ENCODE measurements at regions not wholly inside any gene's neighbourhood (a gene's known extent, or its start where the extent isn't known, plus 50 kb on each side); places are given as distances from the start of the nearest gene placed in this dataset.

DNA sequence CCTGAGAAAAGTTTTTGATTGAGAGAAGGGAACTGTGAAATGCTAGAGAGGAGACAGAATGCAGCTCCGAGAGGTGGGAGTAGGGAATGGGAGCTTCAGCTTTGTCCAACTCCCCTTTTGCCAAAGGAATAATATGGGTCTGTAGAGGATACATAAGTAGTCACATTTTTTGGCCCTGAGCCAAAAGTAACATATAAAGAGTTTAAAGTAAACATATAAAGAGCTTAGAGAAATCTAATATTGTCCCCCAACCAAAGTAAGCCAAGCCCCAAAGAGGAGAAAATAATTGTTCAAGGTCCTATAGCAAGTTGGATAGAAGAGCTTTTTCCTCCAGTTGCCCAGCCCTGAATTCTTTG is 215.1 kb downstream of the TMEM114 start:
- no peaks in the 10 kb centered on the region for H3K9me3 Mint-ChIP-seq (ENCODE audit: insufficient read depth)
- no peak overlapping the region for H3K9ac ChIP-seq (ENCODE audit: low read length)
- H2AFZ ChIP-seq (ENCODE audit: insufficient read depth, low read depth, low read length, poor library complexity, severe bottlenecking): no peak overlapping the region
- H3K4me1 ChIP-seq (ENCODE audit: control insufficient read depth in 2 of 2, insufficient read depth in 2 of 2, low read length in 2 of 2): no peaks in the 10 kb centered on the region
- POLR2A ChIA-PET: no interaction called here
- H3K27me3 ChIP-seq (replicated peaks in 1 of 4; ENCODE audit: control extremely low read depth in 1 of 4, control insufficient read depth in 3 of 4, insufficient read depth in 4 of 4, low read length in 3 of 4): no peaks in the 10 kb centered on the region
- DNase-seq (no peak), ATAC-seq (ENCODE audit: low read depth) (no peak)
- H3K79me2 ChIP-seq (ENCODE audit: control insufficient read depth, insufficient read depth, low read length): no peaks in the 10 kb centered on the region
- H3K4me1 Mint-ChIP-seq: no peaks in the 10 kb centered on the region
- TF ChIP-seq, protein P1, sequence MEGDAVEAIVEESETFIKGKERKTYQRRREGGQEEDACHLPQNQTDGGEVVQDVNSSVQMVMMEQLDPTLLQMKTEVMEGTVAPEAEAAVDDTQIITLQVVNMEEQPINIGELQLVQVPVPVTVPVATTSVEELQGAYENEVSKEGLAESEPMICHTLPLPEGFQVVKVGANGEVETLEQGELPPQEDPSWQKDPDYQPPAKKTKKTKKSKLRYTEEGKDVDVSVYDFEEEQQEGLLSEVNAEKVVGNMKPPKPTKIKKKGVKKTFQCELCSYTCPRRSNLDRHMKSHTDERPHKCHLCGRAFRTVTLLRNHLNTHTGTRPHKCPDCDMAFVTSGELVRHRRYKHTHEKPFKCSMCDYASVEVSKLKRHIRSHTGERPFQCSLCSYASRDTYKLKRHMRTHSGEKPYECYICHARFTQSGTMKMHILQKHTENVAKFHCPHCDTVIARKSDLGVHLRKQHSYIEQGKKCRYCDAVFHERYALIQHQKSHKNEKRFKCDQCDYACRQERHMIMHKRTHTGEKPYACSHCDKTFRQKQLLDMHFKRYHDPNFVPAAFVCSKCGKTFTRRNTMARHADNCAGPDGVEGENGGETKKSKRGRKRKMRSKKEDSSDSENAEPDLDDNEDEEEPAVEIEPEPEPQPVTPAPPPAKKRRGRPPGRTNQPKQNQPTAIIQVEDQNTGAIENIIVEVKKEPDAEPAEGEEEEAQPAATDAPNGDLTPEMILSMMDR (IDR thresholded peaks at IDR 0.05): no peak
- TF ChIP-seq EZH2 (IDR thresholded peaks at IDR 0.05; ENCODE audit: borderline replicate concordance, insufficient read depth, low read depth, low read length, poor library complexity, severe bottlenecking): no peak
- CTCF ChIA-PET: no interaction called here
- no peaks in the 10 kb centered on the region for H3K27me3 Mint-ChIP-seq
- H3K36me3 ChIP-seq (replicated peaks in 1 of 2; ENCODE audit: control extremely low read depth in 1 of 2, control insufficient read depth in 1 of 2, extremely low read depth in 1 of 2, insufficient read depth in 2 of 2, low read length in 1 of 2): no peaks in the 10 kb centered on the region
- no peak overlapping the region for H3K4me3 ChIP-seq (ENCODE audit: control extremely low read depth in 1 of 5, extremely low read depth in 1 of 5, insufficient read depth in 1 of 5, low read depth in 2 of 5, low read length in 4 of 5)
- no peak overlapping the region for H3K27ac ChIP-seq (ENCODE audit: low read length in 2 of 2)
- H3K4me2 ChIP-seq (replicated peaks; ENCODE audit: low read depth, low read length, poor library complexity, severe bottlenecking): no peak overlapping the region
- no peaks in the 10 kb centered on the region for H4K20me1 ChIP-seq (ENCODE audit: control insufficient read depth, insufficient read depth, low read length, poor library complexity, severe bottlenecking)
- WGBS (ENCODE audit: insufficient coverage): 100% methylated on average over 1 of the region's 1 CpG
- no peak overlapping the region for H3K4me3 Mint-ChIP-seq
- no peaks in the 10 kb centered on the region for H3K9me3 ChIP-seq (ENCODE audit: control extremely low read depth in 1 of 3, control insufficient read depth in 2 of 3, insufficient read depth in 1 of 3, low read length in 2 of 3)
- intact Hi-C loops (cut with micrococcal nuclease): no loop called here
- H3K27ac Mint-ChIP-seq: no peak overlapping the region

DNA sequence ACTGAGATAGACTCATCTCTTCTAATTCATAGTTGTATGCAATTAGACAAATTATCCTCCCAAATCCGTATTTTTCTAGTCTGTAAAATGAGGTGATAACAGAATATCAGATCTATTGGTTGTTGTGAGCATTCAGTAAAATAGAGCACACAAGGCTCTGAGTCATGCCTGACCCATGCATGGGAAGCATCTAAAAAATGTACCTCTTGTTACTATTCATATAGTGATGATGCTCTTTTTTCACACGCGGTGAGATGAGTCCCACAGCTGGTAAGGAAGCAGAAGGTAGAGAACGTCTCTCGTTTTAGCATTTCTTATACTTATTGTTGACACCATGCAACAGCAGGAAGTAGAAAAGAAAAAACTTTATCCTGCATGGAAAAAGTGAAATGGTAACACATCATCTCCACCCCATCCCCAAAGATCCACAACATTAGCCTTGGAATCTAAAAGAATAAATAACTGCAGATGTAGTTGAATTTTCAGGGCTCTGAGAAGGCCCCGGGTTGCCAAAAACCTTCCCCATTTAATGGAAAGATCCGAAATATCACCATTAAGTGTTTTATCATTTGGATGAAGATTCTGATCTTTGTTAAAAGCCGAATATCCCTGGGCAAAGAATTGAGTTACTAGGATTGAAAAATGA is 215.6 kb downstream of the TMEM114 start:
- Histone ChIP-seq H3K4me3 (ENCODE audit: control extremely low read depth in 1 of 5, extremely low read depth in 1 of 5, insufficient read depth in 1 of 5, low read depth in 2 of 5, low read length in 4 of 5) (no peak overlapping the region), H3K27ac (ENCODE audit: low read length in 2 of 2) (no peak overlapping the region), H3K79me2 (ENCODE audit: control insufficient read depth, insufficient read depth, low read length) (no peaks in the 10 kb centered on the region), H2AFZ (ENCODE audit: insufficient read depth, low read depth, low read length, poor library complexity, severe bottlenecking) (no peak overlapping the region), H3K9me3 (ENCODE audit: control extremely low read depth in 1 of 3, control insufficient read depth in 2 of 3, insufficient read depth in 1 of 3, low read length in 2 of 3) (no peaks in the 10 kb centered on the region), H3K9ac (ENCODE audit: low read length) (no peak overlapping the region), H4K20me1 (ENCODE audit: control insufficient read depth, insufficient read depth, low read length, poor library complexity, severe bottlenecking) (no peaks in the 10 kb centered on the region), H3K4me1 (ENCODE audit: control insufficient read depth in 2 of 2, insufficient read depth in 2 of 2, low read length in 2 of 2) (no peaks in the 10 kb centered on the region), H3K36me3 (replicated peaks in 1 of 2; ENCODE audit: control extremely low read depth in 1 of 2, control insufficient read depth in 1 of 2, extremely low read depth in 1 of 2, insufficient read depth in 2 of 2, low read length in 1 of 2) (no peaks in the 10 kb centered on the region), H3K4me2 (replicated peaks; ENCODE audit: low read depth, low read length, poor library complexity, severe bottlenecking) (no peak overlapping the region), H3K27me3 (replicated peaks in 1 of 4; ENCODE audit: control extremely low read depth in 1 of 4, control insufficient read depth in 3 of 4, insufficient read depth in 4 of 4, low read length in 3 of 4) (no peaks in the 10 kb centered on the region)
- DNase-seq (no peak), ATAC-seq (ENCODE audit: low read depth) (no peak)
- intact Hi-C loops (cut with micrococcal nuclease): no loop called here
- no peak overlapping the region for H3K27ac Mint-ChIP-seq
- H3K27me3 Mint-ChIP-seq: no peaks in the 10 kb centered on the region
- H3K9me3 Mint-ChIP-seq (ENCODE audit: insufficient read depth): no peaks in the 10 kb centered on the region
- no peak for TF ChIP-seq EZH2 (IDR thresholded peaks at IDR 0.05; ENCODE audit: borderline replicate concordance, insufficient read depth, low read depth, low read length, poor library complexity, severe bottlenecking)
- TF ChIP-seq, protein P1 (IDR thresholded peaks at IDR 0.05): no peak
- H3K4me3 Mint-ChIP-seq: no peak overlapping the region
- ChIA-PET POLR2A (no interaction called here), CTCF (no interaction called here)
- H3K4me1 Mint-ChIP-seq: no peaks in the 10 kb centered on the region
- 100% methylated on average over 1 of the region's 8 CpGs for WGBS (ENCODE audit: insufficient coverage)
